H1 (cell line): ENCODE measurements at regions not wholly inside any gene's neighbourhood (a gene's known extent, or its start where the extent isn't known, plus 50 kb on each side); places are given as distances from the start of the nearest gene placed in this dataset.

Experiments
- BRCA1 ChIP-seq: IDR thresholded peaks from 2 replicates; pipeline ENCODE4 v1.6.1; 2012; ENCODE audit warnings: low read depth, low read length, improper control_type of control experiment
- CHD7 ChIP-seq: fragments of 300-600 bp; sonication (generic); IDR thresholded peaks from 2 replicates; pipeline ENCODE4 v1.7.1; 2012; ENCODE audit warnings: low read length, moderate library complexity, mild to moderate bottlenecking, inconsistent platforms; ENCODE audit not compliant: insufficient replicate concordance
- HDAC6 ChIP-seq: IDR thresholded peaks from one replicate; pipeline ENCODE4 v1.7.1; 2012; ENCODE audit warnings: low read depth, mild to moderate bottlenecking, inconsistent platforms, low read length, moderate library complexity
- MAFK ChIP-seq: IDR thresholded peaks from 2 replicates; pipeline ENCODE4 v1.6.1; 2012; ENCODE audit warnings: low read depth, mild to moderate bottlenecking, improper control_type of control experiment, low read length
- SRF ChIP-seq: IDR thresholded peaks from 2 replicates; pipeline ENCODE4 v1.6.1; 2011; ENCODE audit warnings: mild to moderate bottlenecking, low read depth, low read length, moderate library complexity
- YY1 ChIP-seq: IDR thresholded peaks from 2 replicates; pipeline ENCODE4 v1.6.1; 2011; ENCODE audit warnings: low read depth, mild to moderate bottlenecking, low read length
- ZNF274 ChIP-seq: IDR thresholded peaks from 2 replicates; pipeline ENCODE4 v1.7.0; 2012; ENCODE audit warnings: low read length, borderline replicate concordance; ENCODE audit errors: extremely low read depth

GRCh38 chr2:136389809-136390208 lies 271.9 kb upstream of the CXCR4 start (continued):
- TF ChIP-seq CHD7, result no peak
- TF ChIP-seq BRCA1, result no peak
- TF ChIP-seq ZNF274, result no peak
- no peak for TF ChIP-seq YY1
- TF ChIP-seq HDAC6, result no peak
- no peak for TF ChIP-seq MAFK
- TF ChIP-seq SRF, result no peak
